ENCODE measurements at regions not wholly inside any gene's neighbourhood (a gene's known extent, or its start where the extent isn't known, plus 50 kb on each side); places are given as distances from the start of the nearest gene placed in this dataset.

GRCh38 chr3:66154444-66154861 lies 66.3 kb upstream of the SLC25A26 start:
- TF ChIP-seq POLR2A (IDR thresholded peaks at IDR 0.05; ENCODE audit: low read depth, low read length): no peak
- TF ChIP-seq TAF1 (IDR thresholded peaks at IDR 0.05; ENCODE audit: borderline replicate concordance, low read depth, low read length): no peak
- no peak for TF ChIP-seq POLR2AphosphoS5 (IDR thresholded peaks at IDR 0.05; ENCODE audit: low read depth, low read length)
